Bone marrow (tissue), 2 donors: ENCODE measurements at regions not wholly inside any gene's neighbourhood (a gene's known extent, or its start where the extent isn't known, plus 50 kb on each side); places are given as distances from the start of the nearest gene placed in this dataset.

Experiments
- DNase-seq, 2 donors: peaks; one replicate each; lab custom pipeline; 2025; lab: John Stamatoyannopoulos, UW

DNA sequence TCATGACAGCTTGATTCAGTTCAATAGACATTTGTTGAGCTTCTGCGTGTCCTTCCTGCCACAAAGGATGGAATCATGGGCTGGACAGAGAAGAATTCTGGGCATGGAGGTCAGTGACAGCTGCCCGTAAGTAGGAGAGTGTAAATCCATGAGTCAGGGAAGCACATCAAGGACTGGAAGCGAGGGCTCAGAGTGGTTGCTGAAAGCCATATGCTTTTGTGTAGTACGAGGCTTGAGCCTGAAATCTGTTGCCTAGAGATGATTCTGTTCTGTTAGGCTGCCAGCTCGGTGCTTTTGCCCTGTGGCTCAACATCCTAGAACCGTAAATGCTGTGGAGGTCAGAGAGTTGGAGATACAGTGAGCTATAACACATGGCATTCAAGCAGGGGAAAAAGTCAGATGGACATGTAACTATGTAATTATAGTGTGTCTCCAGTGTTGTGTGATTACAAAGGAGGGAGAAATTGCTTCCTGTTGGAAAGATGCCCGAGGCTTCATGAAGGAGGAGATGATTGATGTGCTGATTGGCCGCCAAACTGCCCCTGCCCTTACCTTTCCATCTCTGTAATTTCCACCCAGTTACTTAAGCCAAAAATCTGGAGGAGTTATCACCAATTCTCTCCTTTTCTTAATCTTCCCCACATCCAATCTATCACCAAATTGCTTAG is 92.8 kb upstream of the CACNA1E start:
- DNase-seq: no peak

DNA sequence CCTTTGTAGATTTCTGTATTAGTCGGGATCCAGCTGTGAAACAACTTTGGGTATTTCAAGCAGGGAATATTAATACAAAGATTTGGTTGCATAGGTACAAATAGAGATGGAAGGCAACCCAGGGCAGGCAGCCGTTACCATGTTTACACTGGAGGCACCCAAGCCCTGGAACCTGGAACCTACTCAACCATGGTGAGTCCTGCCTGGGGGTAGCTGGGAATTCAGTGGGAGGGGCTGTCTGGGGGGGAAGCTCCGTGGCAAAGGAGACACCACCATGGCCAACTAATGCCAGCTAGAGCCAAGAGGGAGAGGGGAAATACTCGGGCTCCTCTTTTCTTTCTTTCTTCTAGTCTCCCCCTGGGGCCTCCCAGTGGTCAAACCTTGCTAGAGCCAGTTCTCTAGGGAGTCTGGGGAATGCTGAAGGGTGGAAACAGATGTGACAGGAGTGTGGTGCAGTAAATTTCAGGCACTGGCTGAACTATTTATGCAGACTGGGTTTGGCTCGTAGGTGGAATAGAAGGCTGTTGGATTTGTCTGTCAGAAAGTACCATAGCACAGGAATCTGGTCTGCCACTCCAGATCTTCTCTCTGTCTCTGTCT is 91.9 kb upstream of the CACNA1E start:
- DNase-seq: no peak

DNA sequence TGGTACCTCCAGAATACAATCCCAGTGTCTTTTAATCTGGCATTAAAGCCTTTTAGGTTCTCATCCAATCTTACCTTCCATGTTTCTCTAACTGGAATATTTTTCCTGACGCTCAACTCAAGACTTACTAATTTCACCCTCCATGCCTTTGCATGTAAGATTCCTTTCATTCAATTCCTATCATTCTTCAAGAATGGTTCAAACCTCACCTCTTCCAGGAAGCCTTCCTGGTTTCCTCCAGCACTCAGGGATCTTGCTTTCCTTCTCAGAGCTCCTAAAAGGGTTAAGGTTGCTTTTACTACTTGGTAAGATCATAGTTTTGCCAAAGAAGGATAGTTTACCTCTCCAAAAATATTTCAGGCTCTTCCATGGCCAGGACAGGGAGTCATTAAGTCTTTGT is 91.2 kb upstream of the CACNA1E start:
- no peak for DNase-seq

DNA sequence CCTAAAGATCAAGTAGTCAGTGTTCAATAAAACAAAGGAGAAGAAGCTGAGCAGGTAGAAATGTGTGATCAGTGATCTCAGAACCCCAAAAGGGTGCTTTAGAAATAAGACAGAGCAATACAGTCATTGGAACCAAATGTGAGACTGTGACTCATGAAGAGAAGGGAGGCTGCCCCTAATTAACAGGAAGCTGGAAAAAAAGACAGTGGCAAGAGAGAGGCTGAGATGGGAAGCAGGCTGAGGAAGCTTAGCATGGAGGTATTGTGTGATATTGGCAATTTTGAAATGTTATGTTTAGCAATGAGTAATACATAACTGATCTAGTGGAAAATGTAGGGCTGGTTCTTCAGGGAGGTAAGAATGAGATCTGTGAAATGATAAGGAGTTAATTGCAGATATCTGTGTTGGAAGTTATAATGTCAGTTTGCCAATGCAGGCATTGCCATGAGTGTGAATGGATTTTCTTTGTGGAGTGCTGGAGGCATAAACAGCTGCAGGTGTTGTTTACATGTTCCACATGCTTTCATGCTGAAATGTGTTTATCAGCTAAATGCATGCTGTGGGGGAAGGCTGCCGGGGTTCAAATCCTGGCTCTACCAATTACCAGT is 90.6 kb upstream of the CACNA1E start:
- no peak for DNase-seq

DNA sequence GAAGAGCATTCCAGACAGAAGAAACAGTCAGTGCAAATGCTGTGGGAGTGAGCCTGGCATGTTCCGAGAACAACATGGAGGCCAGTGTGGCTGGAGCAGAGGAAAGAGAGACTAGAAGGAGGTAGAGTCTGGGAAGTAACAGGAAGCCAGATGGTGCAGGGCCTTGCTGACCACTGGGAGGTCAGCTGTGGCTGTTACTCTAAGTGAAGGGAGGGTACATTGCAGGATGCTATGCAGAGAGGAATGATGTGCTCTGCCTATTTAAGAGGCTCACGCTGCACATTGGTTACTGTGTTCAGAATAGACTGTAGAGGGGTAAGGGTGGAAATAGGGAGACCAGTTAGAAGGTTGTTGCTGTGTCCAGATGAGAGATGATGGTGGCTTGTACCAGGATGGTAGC is 88.6 kb upstream of the CACNA1E start:
- no peak for DNase-seq

- DNase-seq: no peak
Measured at GRCh38 chr1:181396171-181396670, 87.1 kb upstream of the CACNA1E start.

DNA sequence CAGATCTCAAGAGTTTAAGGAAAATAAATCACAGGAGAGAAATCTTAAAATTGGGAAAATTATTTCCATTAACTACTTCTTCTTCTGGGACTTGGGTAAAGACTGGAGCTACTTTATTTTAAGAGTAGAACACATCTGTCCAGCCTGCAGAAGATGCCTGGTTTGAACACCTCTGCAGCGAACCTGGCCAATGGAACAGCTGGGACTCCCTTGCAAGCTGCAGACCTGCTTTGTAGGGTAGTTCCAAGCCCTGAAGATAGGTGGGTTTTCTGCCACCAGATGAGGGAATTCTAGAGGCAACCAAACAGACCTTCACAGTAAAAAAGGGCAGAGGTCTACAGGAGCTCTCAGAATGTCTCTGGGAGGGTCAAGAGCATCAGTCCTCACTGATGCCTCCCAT is 86.5 kb upstream of the CACNA1E start:
- DNase-seq: no peak

DNA sequence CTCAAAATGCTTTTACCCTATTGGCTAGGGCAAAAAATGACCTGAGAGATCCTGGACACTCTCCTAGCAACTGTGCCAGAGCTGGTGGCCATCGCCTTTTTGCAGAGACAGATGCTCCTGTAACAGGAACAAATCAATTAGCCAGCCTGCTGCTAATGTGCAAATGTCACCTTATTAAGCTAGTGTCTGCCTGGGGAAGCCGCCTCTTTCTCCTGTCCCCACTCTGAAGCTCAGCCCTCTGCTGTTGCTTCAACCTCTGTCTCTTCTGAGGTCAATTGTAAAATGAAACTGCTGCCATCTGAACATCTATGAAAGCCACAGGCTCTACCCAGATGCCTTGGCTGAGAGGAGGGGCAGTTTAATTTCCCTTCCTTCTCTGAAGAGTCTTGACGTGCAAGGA is 85.5 kb upstream of the CACNA1E start:
- no peak for DNase-seq

DNA sequence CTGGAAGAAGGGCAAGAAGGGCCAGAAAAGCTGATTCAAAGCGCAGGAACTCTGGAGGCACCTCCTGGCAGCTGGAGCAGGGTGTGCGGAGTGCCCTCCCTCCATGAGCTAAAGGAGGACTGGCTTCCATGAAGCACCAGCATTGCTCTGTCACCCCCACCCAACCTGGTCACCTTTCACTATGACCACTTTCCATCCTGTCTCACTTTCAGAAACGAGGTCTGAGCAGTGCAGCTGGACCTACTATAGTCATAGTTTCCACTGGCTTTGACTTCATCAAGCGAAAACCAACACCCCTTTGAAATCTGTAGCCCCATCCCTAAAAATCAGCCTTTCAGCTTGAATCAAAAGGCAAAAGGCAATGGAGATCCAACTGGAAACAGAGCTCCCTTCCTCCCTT is 84.8 kb upstream of the CACNA1E start:
- no peak for DNase-seq

DNA sequence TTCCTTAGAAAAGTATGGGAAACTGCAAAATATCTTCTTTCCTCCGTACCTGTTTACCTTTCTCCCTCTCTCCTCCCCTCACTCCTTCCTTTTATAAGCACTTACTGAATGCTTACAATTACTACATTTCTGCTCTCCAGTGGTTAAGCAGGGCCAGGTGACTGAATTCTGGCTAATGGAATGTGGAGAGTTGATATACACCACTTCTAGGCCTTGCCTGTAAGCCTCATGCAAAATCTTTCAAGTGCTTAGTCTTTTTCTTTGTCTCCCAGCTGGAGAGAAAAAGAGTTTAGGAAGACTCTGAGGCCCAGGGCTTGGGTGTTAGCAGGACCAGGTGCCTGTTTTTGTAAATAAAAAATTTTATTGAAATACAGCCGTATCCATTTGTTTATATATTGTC is 77.7 kb upstream of the CACNA1E start:
- DNase-seq: no peak

DNA sequence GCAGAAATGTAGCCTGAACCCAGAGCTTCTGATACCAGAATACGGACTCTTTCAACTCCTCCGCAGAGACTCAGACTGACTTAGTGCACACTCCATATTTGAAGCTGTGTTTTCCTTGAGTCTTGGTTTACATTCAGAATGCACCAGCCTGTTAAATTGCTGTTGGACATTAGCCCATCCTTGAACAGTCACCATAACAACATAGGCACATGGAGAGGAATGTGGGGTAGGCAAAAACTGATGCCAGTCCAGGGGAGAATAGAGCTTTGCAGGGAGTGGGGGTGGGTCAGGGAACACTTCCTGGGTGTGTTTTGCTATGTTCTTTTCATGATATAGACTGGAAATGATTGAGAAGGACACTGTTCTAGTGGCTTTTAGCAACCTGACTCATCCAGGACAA is 76.3 kb upstream of the CACNA1E start:
- no peak for DNase-seq

DNA sequence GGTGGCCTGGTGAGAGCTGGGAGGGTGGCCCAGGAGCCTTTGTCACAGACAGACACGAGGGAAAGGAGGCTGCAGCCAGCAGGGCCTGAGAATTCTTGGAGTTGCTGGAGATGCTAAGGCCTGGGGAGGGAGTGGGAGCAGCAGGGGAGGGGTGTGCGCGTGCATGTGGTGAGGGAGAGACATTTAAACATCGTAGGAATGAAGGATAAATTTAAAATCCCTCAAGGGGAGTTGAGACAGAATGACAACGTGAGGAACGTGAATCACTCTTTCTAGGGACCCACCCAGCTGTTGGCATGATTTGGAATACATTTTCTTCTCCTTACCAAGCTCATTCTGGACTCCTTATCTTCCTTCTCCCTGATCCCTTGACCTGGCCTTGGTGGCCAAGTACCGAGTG is 73.3 kb upstream of the CACNA1E start:
- no peak for DNase-seq

GRCh38 chr1:181412746-181413145 is 70.6 kb upstream of the CACNA1E start:
- DNase-seq: no peak

DNA sequence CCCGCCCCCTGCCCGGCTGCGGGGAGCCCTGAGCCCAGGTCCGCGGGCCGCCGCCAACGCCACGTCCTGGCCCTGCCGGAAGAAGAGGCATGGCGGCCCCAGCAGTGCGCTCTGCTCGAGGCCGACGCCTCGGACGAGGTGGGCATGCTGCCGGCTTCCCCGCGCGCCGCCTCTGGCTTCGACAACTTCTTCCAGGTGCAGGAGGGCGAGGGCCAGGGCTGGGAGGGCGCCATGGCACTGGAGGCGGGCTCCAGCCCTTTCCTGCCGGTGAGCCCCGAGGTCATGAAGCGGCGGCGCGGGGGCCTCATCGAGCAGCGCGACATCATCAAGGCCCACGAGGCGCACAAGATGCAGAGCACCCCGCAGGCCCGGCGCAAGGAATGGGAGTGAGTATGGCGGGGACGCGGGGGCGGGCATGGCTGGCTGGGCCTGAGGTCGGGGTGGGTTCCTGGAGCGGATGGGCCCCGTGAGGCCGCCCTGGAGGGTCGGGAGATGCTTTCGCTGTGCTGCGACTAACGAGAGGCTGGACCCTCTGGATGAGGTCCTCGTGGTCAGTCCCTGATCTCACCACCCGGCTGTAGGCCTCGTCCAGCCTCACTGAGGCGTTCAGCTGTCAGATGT is 70.0 kb upstream of the CACNA1E start:
- DNase-seq: no peak

DNA sequence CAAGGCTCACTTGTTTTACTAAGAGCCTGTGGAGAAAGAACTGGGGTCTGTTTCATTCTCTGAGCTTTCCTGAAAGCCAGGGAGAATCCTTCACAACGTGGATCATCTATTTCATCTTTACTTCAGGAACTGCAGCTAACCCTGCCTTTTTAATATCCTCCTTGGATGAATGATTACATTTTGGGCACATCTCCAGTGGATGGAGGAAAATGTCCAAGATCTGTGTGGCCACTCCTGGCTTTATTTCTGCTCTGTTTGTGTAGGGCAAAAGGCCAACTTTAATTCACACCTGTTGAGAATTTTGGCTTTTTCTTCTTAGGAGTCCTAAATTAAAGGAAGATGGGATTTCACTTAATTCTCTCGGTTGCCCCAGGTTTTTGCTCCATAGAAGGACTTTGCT is 69.5 kb upstream of the CACNA1E start:
- DNase-seq: no peak

- no peak for DNase-seq
Measured at GRCh38 chr1:181416268-181416860, 67.0 kb upstream of the CACNA1E start.

DNA sequence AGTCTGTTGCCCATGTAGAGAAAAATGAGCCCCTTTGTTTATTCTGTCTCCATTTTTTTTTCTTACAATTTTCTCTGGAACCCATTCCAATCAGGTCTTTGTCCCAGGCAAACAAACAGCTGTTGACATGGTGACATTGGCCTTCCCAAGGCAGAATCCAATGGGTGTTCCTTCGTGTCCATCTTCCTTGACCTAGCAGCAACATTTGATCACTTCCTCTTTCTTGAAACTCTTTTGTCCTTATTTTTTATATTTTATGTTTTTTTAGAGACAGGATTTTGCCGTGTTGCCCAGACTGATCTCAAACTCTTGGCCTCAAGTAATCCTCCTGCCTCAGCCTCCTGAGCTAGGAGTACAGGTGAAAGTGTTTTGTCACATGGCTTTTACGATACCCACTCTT is 65.4 kb upstream of the CACNA1E start:
- no peak for DNase-seq

- no peak for DNase-seq
Measured at GRCh38 chr1:181423301-181423918, 59.9 kb upstream of the CACNA1E start.

DNA sequence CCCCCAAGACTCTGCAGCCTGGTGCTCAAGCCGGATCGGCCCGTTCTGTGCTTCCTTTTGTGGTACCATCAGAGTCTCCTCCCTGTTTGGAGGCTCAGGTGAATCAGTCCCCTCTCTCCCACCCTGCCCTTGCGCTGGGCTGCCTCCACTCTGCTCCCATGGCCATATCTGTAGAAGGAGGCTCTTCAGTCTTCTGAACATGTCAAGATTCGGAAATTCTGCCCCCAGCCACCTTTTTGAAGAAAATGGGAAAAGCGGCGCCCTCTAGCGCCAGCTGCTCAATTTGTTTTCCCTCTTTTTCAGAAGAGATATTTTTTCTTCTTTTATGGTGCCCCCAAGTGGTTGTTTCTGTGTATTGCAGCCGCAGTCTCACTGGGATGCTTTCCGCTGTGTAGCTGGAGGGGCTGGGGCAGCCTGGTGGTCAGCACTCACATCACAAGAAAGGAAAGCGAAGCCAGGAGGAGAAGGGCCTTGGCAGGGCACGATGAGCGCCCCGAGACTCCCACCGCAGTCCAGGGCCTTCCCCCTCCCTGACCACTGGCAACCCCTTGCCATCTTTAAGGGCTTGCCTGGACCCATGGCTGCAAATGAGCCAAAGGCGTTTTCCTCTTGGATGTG is 58.4 kb upstream of the CACNA1E start:
- peak; percentile 26 to 46 for DNase-seq

GRCh38 chr1:181425566-181425965 is 57.8 kb upstream of the CACNA1E start:
- DNase-seq: no peak

- no peak for DNase-seq
Measured at GRCh38 chr1:181429462-181429861, 53.9 kb upstream of the CACNA1E start.
